ENCODE measurements at regions not wholly inside any gene's neighbourhood (a gene's known extent, or its start where the extent isn't known, plus 50 kb on each side); places are given as distances from the start of the nearest gene placed in this dataset.

GRCh38 chr4:1462009-1462767 is 55.9 kb upstream of the NKX1-1 start:
- no peak overlapping the region for H3K9ac ChIP-seq (ENCODE audit: low read length)
- peaks cover 1% of the 10 kb centered on the region for H3K9me3 ChIP-seq (ENCODE audit: insufficient read depth, low read depth, low read length)
- no peak overlapping the region for H4K12ac ChIP-seq (ENCODE audit: low read depth, low read length)
- no peak overlapping the region for H4K91ac ChIP-seq (ENCODE audit: low read depth, low read length)
- H3K27ac ChIP-seq (ENCODE audit: low read depth, low read length): no peak overlapping the region
- H3K4me2 ChIP-seq (ENCODE audit: low read length): no peak overlapping the region
- H2AK5ac ChIP-seq (ENCODE audit: low read length): no peak overlapping the region
- no peaks in the 10 kb centered on the region for H3K4me1 ChIP-seq (ENCODE audit: control insufficient read depth in 1 of 2, insufficient read depth in 2 of 2, low read length in 2 of 2)
- H3K4me3 ChIP-seq (ENCODE audit: low read depth, low read length): no peak overlapping the region
- no peak overlapping the region for H3K4ac ChIP-seq (ENCODE audit: low read depth, low read length)
- H3K18ac ChIP-seq (ENCODE audit: low read length): no peak overlapping the region
- DNase-seq: no peak
- no peaks in the 10 kb centered on the region for H3K79me1 ChIP-seq (ENCODE audit: low read length)
- H4K8ac ChIP-seq (ENCODE audit: low read depth, low read length): no peak overlapping the region
- no peak overlapping the region for H2BK12ac ChIP-seq (ENCODE audit: low read length)
- H3K14ac ChIP-seq (ENCODE audit: low read length): no peak overlapping the region
- H3K36me3 ChIP-seq (ENCODE audit: control insufficient read depth in 1 of 2, insufficient read depth in 2 of 2, low read length in 2 of 2): no peaks in the 10 kb centered on the region
- H2BK120ac ChIP-seq (ENCODE audit: insufficient read depth, low read length, poor library complexity): no peak overlapping the region
- H3K23ac ChIP-seq (ENCODE audit: low read length): no peak overlapping the region
- no peak overlapping the region for H2BK5ac ChIP-seq (ENCODE audit: low read depth, low read length, poor library complexity)
- no peaks in the 10 kb centered on the region for H3K79me2 ChIP-seq (ENCODE audit: control insufficient read depth, insufficient read depth, low read length, poor library complexity)
- no peak overlapping the region for H2AFZ ChIP-seq (ENCODE audit: insufficient read depth, low read length, poor library complexity)
- WGBS (ENCODE audit: extremely low coverage, insufficient coverage, insufficient read length): no CpG with 5 or more reads among the region's 31 CpGs
- peaks cover 10% of the 10 kb centered on the region for H3K27me3 ChIP-seq (ENCODE audit: insufficient read depth, low read length)

GRCh38 chr4:1460967-1461868 is 55.0 kb upstream of the NKX1-1 start:
- Histone ChIP-seq H2AK5ac (ENCODE audit: low read length) (no peak overlapping the region), H3K23ac (ENCODE audit: low read length) (no peak overlapping the region), H3K4me2 (ENCODE audit: low read length) (no peak overlapping the region), H3K27ac (ENCODE audit: low read depth, low read length) (no peak overlapping the region), H3K4me1 (ENCODE audit: control insufficient read depth in 1 of 2, insufficient read depth in 2 of 2, low read length in 2 of 2) (no peaks in the 10 kb centered on the region), H2AFZ (ENCODE audit: insufficient read depth, low read length, poor library complexity) (no peak overlapping the region), H3K18ac (ENCODE audit: low read length) (no peak overlapping the region), H3K79me1 (ENCODE audit: low read length) (no peaks in the 10 kb centered on the region), H4K12ac (ENCODE audit: low read depth, low read length) (no peak overlapping the region), H3K9ac (ENCODE audit: low read length) (no peak overlapping the region), H3K27me3 (ENCODE audit: insufficient read depth, low read length) (peaks cover 10% of the 10 kb centered on the region), H3K79me2 (ENCODE audit: control insufficient read depth, insufficient read depth, low read length, poor library complexity) (no peaks in the 10 kb centered on the region), H3K4ac (ENCODE audit: low read depth, low read length) (no peak overlapping the region), H2BK120ac (ENCODE audit: insufficient read depth, low read length, poor library complexity) (no peak overlapping the region), H3K14ac (ENCODE audit: low read length) (no peak overlapping the region), H3K9me3 (ENCODE audit: insufficient read depth, low read depth, low read length) (peaks cover 1% of the 10 kb centered on the region), H3K4me3 (ENCODE audit: low read depth, low read length) (no peak overlapping the region), H4K91ac (ENCODE audit: low read depth, low read length) (no peak overlapping the region), H4K8ac (ENCODE audit: low read depth, low read length) (no peak overlapping the region), H2BK12ac (ENCODE audit: low read length) (no peak overlapping the region), H2BK5ac (ENCODE audit: low read depth, low read length, poor library complexity) (no peak overlapping the region), H3K36me3 (ENCODE audit: control insufficient read depth in 1 of 2, insufficient read depth in 2 of 2, low read length in 2 of 2) (no peaks in the 10 kb centered on the region)
- DNase-seq: no peak
- no CpG with 5 or more reads among the region's 19 CpGs for WGBS (ENCODE audit: extremely low coverage, insufficient coverage, insufficient read length)

- Histone ChIP-seq H3K27me3 (ENCODE audit: insufficient read depth, low read length) (peaks cover 10% of the 10 kb centered on the region), H4K8ac (ENCODE audit: low read depth, low read length) (no peak overlapping the region), H4K12ac (ENCODE audit: low read depth, low read length) (no peak overlapping the region), H3K4ac (ENCODE audit: low read depth, low read length) (no peak overlapping the region), H3K79me1 (ENCODE audit: low read length) (no peaks in the 10 kb centered on the region), H3K18ac (ENCODE audit: low read length) (no peak overlapping the region), H4K91ac (ENCODE audit: low read depth, low read length) (no peak overlapping the region), H3K14ac (ENCODE audit: low read length) (no peak overlapping the region), H3K36me3 (ENCODE audit: control insufficient read depth in 1 of 2, insufficient read depth in 2 of 2, low read length in 2 of 2) (no peaks in the 10 kb centered on the region), H2BK5ac (ENCODE audit: low read depth, low read length, poor library complexity) (no peak overlapping the region), H3K4me3 (ENCODE audit: low read depth, low read length) (no peak overlapping the region), H3K27ac (ENCODE audit: low read depth, low read length) (no peak overlapping the region), H3K23ac (ENCODE audit: low read length) (no peak overlapping the region), H3K9me3 (ENCODE audit: insufficient read depth, low read depth, low read length) (peaks cover 1% of the 10 kb centered on the region), H3K9ac (ENCODE audit: low read length) (no peak overlapping the region), H2AFZ (ENCODE audit: insufficient read depth, low read length, poor library complexity) (no peak overlapping the region), H3K4me1 (ENCODE audit: control insufficient read depth in 1 of 2, insufficient read depth in 2 of 2, low read length in 2 of 2) (no peaks in the 10 kb centered on the region), H2AK5ac (ENCODE audit: low read length) (no peak overlapping the region), H3K4me2 (ENCODE audit: low read length) (no peak overlapping the region), H2BK120ac (ENCODE audit: insufficient read depth, low read length, poor library complexity) (no peak overlapping the region), H2BK12ac (ENCODE audit: low read length) (no peak overlapping the region), H3K79me2 (ENCODE audit: control insufficient read depth, insufficient read depth, low read length, poor library complexity) (no peaks in the 10 kb centered on the region)
- WGBS (ENCODE audit: extremely low coverage, insufficient coverage, insufficient read length): no CpG with 5 or more reads among the region's 26 CpGs
- DNase-seq: no peak
Observed at GRCh38 chr4:1459722-1460511, 53.7 kb upstream of the NKX1-1 start.

- Histone ChIP-seq H3K9me3 (ENCODE audit: insufficient read depth, low read depth, low read length) (peaks cover 4% of the 10 kb centered on the region), H3K23ac (ENCODE audit: low read length) (no peak overlapping the region), H3K4me2 (ENCODE audit: low read length) (no peak overlapping the region), H3K36me3 (ENCODE audit: control insufficient read depth in 1 of 2, insufficient read depth in 2 of 2, low read length in 2 of 2) (no peaks in the 10 kb centered on the region), H3K4me1 (ENCODE audit: control insufficient read depth in 1 of 2, insufficient read depth in 2 of 2, low read length in 2 of 2) (no peaks in the 10 kb centered on the region), H3K4ac (ENCODE audit: low read depth, low read length) (no peak overlapping the region), H2AFZ (ENCODE audit: insufficient read depth, low read length, poor library complexity) (no peak overlapping the region), H2AK5ac (ENCODE audit: low read length) (no peak overlapping the region), H4K8ac (ENCODE audit: low read depth, low read length) (no peak overlapping the region), H4K12ac (ENCODE audit: low read depth, low read length) (no peak overlapping the region), H3K27ac (ENCODE audit: low read depth, low read length) (no peak overlapping the region), H3K4me3 (ENCODE audit: low read depth, low read length) (no peak overlapping the region), H3K9ac (ENCODE audit: low read length) (no peak overlapping the region), H2BK120ac (ENCODE audit: insufficient read depth, low read length, poor library complexity) (no peak overlapping the region), H3K18ac (ENCODE audit: low read length) (no peak overlapping the region), H3K79me2 (ENCODE audit: control insufficient read depth, insufficient read depth, low read length, poor library complexity) (no peaks in the 10 kb centered on the region), H2BK5ac (ENCODE audit: low read depth, low read length, poor library complexity) (no peak overlapping the region), H4K91ac (ENCODE audit: low read depth, low read length) (no peak overlapping the region), H3K79me1 (ENCODE audit: low read length) (no peaks in the 10 kb centered on the region), H3K27me3 (ENCODE audit: insufficient read depth, low read length) (peaks cover 10% of the 10 kb centered on the region), H3K14ac (ENCODE audit: low read length) (no peak overlapping the region), H2BK12ac (ENCODE audit: low read length) (no peak overlapping the region)
- no peak for DNase-seq
- no CpG with 5 or more reads among the region's 16 CpGs for WGBS (ENCODE audit: extremely low coverage, insufficient coverage, insufficient read length)
Observed at GRCh38 chr4:1459081-1459721, 53.0 kb upstream of the NKX1-1 start.
